MM.1S (cell line): ENCODE measurements at regions not wholly inside any gene's neighbourhood (a gene's known extent, or its start where the extent isn't known, plus 50 kb on each side); places are given as distances from the start of the nearest gene placed in this dataset.

ENCODE experiments used
- DNase-seq: peaks from one replicate; pipeline ENCODE4 v3.0.0-alpha.2; 2015
- H2AFZ ChIP-seq: fragments of 300-600 bp; sonication (generic); 2 replicates; pipeline ENCODE4 v1.6.0; 2016; ENCODE audit warnings: antibody characterized with exemption, low read length
- H3F3A ChIP-seq: fragments of 300-600 bp; sonication (generic); 2 replicates; pipeline ENCODE4 v1.6.1; 2016; ENCODE audit warnings: mild to moderate bottlenecking, antibody characterized with exemption, low read length, moderate library complexity, mixed read lengths; ENCODE audit not compliant: insufficient read depth
- H3K27ac ChIP-seq: fragments of 300-600 bp; sonication (generic); 2 replicates; pipeline ENCODE4 v1.5.1; 2016; ENCODE audit warnings: mild to moderate bottlenecking, low read length
- H3K27me3 ChIP-seq: fragments of 300-600 bp; sonication (generic); replicated peaks from 2 replicates; pipeline ENCODE4 v1.6.0; 2016; ENCODE audit warnings: low read length; ENCODE audit not compliant: insufficient read depth
- H3K36me3 ChIP-seq: fragments of 300-600 bp; sonication (generic); replicated peaks from 2 replicates; pipeline ENCODE4 v1.6.1; 2016; ENCODE audit warnings: mild to moderate bottlenecking, low read length, mixed read lengths; ENCODE audit not compliant: insufficient read depth
- H3K4me1 ChIP-seq: fragments of 300-600 bp; sonication (generic); 2 replicates; pipeline ENCODE4 v1.6.1; 2016; ENCODE audit warnings: low read length, mixed read lengths
- H3K4me2 ChIP-seq: fragments of 300-600 bp; sonication (generic); 2 replicates; pipeline ENCODE4 v1.6.0; 2016; ENCODE audit warnings: low read depth, low read length
- H3K4me3 ChIP-seq: fragments of 300-600 bp; sonication (generic); 2 replicates; pipeline ENCODE4 v1.5.1; 2016; ENCODE audit warnings: low read length, mixed read lengths
- H3K79me2 ChIP-seq: fragments of 300-600 bp; sonication (generic); 2 replicates; pipeline ENCODE4 v1.6.1; 2016; ENCODE audit warnings: mixed run types, low read length, mixed read lengths
- H3K9ac ChIP-seq: fragments of 300-600 bp; sonication (generic); 2 replicates; pipeline ENCODE4 v1.6.1; 2016; ENCODE audit warnings: low read length, mixed read lengths
- H3K9me2 ChIP-seq: fragments of 300-600 bp; sonication (generic); replicated peaks from 2 replicates; pipeline ENCODE4 v1.6.1; 2016; ENCODE audit warnings: mild to moderate bottlenecking, low read length, mixed read lengths; ENCODE audit not compliant: insufficient read depth
- H3K9me3 ChIP-seq: fragments of 300-600 bp; sonication (generic); replicated peaks from 2 replicates; pipeline ENCODE4 v1.6.1; 2016; ENCODE audit warnings: mild to moderate bottlenecking, low read length, mixed read lengths; ENCODE audit not compliant: insufficient read depth
- H4K20me1 ChIP-seq: fragments of 300-600 bp; sonication (generic); 2 replicates; pipeline ENCODE4 v1.6.1; 2016; ENCODE audit warnings: mild to moderate bottlenecking, low read length, moderate library complexity, mixed read lengths; ENCODE audit not compliant: insufficient read depth
- CTCF ChIP-seq: fragments of 300-600 bp; sonication (generic); IDR thresholded peaks from 2 replicates; pipeline ENCODE4 v1.5.1; 2016; ENCODE audit warnings: antibody characterized with exemption, low read length, mixed read lengths
- EZH2 ChIP-seq: fragments of 300-600 bp; sonication (generic); optimal IDR thresholded peaks from 2 replicates; pipeline ENCODE3; 2017; ENCODE audit warnings: low read depth, mild to moderate bottlenecking, antibody characterized with exemption, low read length, mixed read lengths
- EZH2phosphoT487 ChIP-seq: fragments of 300-600 bp; sonication (generic); IDR thresholded peaks from 2 replicates; pipeline ENCODE4 v1.6.1; 2018; ENCODE audit warnings: antibody characterized with exemption, low read length

DNA sequence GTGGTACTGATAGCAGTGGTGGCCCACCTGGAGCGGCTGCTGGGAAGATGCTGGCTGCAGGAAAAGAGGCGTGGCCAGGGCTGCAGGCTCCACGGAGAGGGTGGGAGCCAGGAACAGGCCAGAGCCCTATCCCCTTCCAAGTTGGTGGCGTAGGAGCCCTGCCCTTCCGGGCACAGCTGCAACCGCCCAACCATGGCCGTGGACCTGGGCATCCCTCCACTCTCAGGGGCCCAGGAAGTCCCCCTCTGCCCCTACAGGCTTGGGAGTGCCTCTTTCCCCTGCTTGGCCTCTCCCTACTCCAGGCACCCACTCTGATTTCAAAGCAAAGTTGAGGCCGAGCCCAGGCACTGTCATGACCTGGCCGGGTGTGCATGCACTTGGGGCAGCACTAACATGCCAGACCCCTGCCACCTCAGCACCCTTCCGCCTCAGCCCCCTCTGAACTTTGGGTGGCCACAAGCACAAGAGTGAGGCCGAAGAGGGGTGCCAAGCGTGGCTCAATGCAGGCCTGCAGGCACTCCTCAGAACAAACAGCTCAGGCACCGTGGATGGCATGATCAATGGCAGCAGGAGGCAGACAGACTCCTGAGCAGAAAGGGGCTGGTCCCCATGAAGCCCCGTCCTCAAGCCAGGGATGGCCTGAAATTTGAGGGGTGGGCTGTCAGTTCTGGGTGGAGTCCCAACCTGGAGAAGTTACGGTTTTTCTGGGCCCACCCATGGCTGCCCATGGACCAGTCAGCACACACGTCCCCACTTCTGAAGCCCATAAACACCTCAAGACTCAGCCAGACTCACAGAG, 164.9 kb upstream of the PRNP start:
- Histone ChIP-seq H3K9me2 (no peaks in the 10 kb centered on the region), H3F3A (no peaks in the 10 kb centered on the region), H3K4me2 (no peak overlapping the region), H3K36me3 (no peaks in the 10 kb centered on the region), H2AFZ (no peak overlapping the region), H3K27me3 (no peaks in the 10 kb centered on the region), H3K4me1 (peaks cover 11% of the 10 kb centered on the region), H3K27ac (no peak overlapping the region), H3K4me3 (no peak overlapping the region), H4K20me1 (no peaks in the 10 kb centered on the region), H3K9me3 (no peaks in the 10 kb centered on the region), H3K79me2 (no peaks in the 10 kb centered on the region), H3K9ac (no peak overlapping the region)
- DNase-seq, result no peak
- TF ChIP-seq CTCF, result no peak
- no peak for TF ChIP-seq EZH2phosphoT487
- TF ChIP-seq EZH2, result no peak

DNA sequence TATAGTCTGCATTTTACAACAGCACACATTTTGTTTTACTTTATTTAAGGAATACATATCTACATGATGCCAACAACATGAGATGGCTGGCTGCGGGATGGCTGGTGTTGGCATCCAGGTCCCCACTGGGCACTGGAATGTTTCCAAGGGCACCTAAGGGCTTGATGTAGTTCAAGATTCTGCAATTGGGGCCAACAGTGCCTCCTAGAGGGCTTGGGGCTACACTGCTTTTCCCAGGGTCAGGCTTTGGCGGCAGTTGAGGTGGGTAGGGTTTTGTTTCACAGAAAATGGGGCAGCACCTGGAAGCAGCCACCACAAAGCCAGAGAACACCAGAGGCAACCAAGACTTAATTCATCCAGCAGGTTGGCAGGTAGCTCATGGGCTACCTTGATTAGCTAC, 166.7 kb upstream of the PRNP start:
- no peaks in the 10 kb centered on the region for H3K36me3 ChIP-seq
- no peak overlapping the region for H3K4me2 ChIP-seq
- H3K27ac ChIP-seq, result no peak overlapping the region
- H3K9me2 ChIP-seq, result no peaks in the 10 kb centered on the region
- TF ChIP-seq CTCF, result peak; percentile 45
- TF ChIP-seq EZH2, result no peak
- H3K4me1 ChIP-seq, result peaks cover 2% of the 10 kb centered on the region
- no peak overlapping the region for H3K4me3 ChIP-seq
- H3K79me2 ChIP-seq, result no peaks in the 10 kb centered on the region
- no peak overlapping the region for H2AFZ ChIP-seq
- H3K27me3 ChIP-seq, result no peaks in the 10 kb centered on the region
- no peaks in the 10 kb centered on the region for H3K9me3 ChIP-seq
- DNase-seq, result no peak
- H3K9ac ChIP-seq, result no peak overlapping the region
- no peaks in the 10 kb centered on the region for H3F3A ChIP-seq
- H4K20me1 ChIP-seq, result no peaks in the 10 kb centered on the region

- Histone ChIP-seq H3K9me2 (no peaks in the 10 kb centered on the region), H3K79me2 (no peaks in the 10 kb centered on the region), H3K9me3 (no peaks in the 10 kb centered on the region), H3F3A (no peaks in the 10 kb centered on the region), H4K20me1 (no peaks in the 10 kb centered on the region), H2AFZ (no peak overlapping the region), H3K27ac (no peak overlapping the region), H3K4me3 (no peak overlapping the region), H3K36me3 (no peaks in the 10 kb centered on the region), H3K9ac (no peak overlapping the region), H3K4me1 (no peaks in the 10 kb centered on the region), H3K4me2 (no peak overlapping the region), H3K27me3 (no peaks in the 10 kb centered on the region)
- no peak for DNase-seq
- no peak for TF ChIP-seq EZH2
- TF ChIP-seq CTCF, result no peak
- TF ChIP-seq EZH2phosphoT487, result no peak
Measured at GRCh38 chr20:4516876-4517275, 169.4 kb upstream of the PRNP start.
